H9 (cell line): ENCODE measurements at regions not wholly inside any gene's neighbourhood (a gene's known extent, or its start where the extent isn't known, plus 50 kb on each side); places are given as distances from the start of the nearest gene placed in this dataset.

ENCODE experiments used
- DNase-seq: peaks from one replicate; pipeline ENCODE4 v3.0.0-alpha.2; 2017
- H2AFZ ChIP-seq: one replicate; pipeline ENCODE4 v1.6.1; 2013; ENCODE audit warnings: mild to moderate bottlenecking, low read length, control low read depth, moderate library complexity
- H2AK5ac ChIP-seq: 2 replicates; pipeline ENCODE4 v1.6.1; 2013; ENCODE audit warnings: low read length, control low read depth, mixed read lengths; ENCODE audit not compliant: insufficient read length
- H2BK120ac ChIP-seq: one replicate; pipeline ENCODE4 v1.6.1; 2013; ENCODE audit warnings: low read depth, mild to moderate bottlenecking, low read length, control low read depth, inconsistent platforms; ENCODE audit not compliant: poor library complexity, severe bottlenecking
- H2BK12ac ChIP-seq: 2 replicates; pipeline ENCODE4 v1.6.1; 2013; ENCODE audit warnings: low read length, control low read depth, mixed read lengths, low read depth; ENCODE audit not compliant: insufficient read length
- H2BK15ac ChIP-seq: 2 replicates; pipeline ENCODE4 v1.6.1; 2013; ENCODE audit warnings: low read depth, low read length, control low read depth
- H2BK20ac ChIP-seq: one replicate; pipeline ENCODE4 v1.6.1; 2013; ENCODE audit warnings: low read depth, mild to moderate bottlenecking, low read length, control low read depth, inconsistent platforms; ENCODE audit not compliant: poor library complexity, severe bottlenecking
- H2BK5ac ChIP-seq: 2 replicates; pipeline ENCODE4 v1.6.1; 2013; ENCODE audit warnings: low read length, control low read depth, mixed read lengths; ENCODE audit not compliant: insufficient read length
- H3K14ac ChIP-seq: 2 replicates; pipeline ENCODE4 v1.6.1; 2013; ENCODE audit warnings: low read length, control low read depth; ENCODE audit not compliant: insufficient read depth
- H3K18ac ChIP-seq: 2 replicates; pipeline ENCODE4 v1.6.1; 2013; ENCODE audit warnings: low read depth, mild to moderate bottlenecking, mixed read lengths, low read length, control low read depth; ENCODE audit not compliant: insufficient read length
- H3K23ac ChIP-seq: 2 replicates; pipeline ENCODE4 v1.6.1; 2013; ENCODE audit warnings: low read length, control low read depth, mixed read lengths, low read depth; ENCODE audit not compliant: insufficient read length
- H3K23me2 ChIP-seq: 2 replicates; pipeline ENCODE4 v1.6.1; 2013; ENCODE audit warnings: low read depth, mild to moderate bottlenecking, mixed read lengths, low read length, control low read depth; ENCODE audit not compliant: insufficient read length, poor library complexity, severe bottlenecking
- H3K27ac ChIP-seq: 2 replicates; pipeline ENCODE4 v1.5.1; 2013; ENCODE audit warnings: low read length, control low read depth, mixed read lengths, low read depth; ENCODE audit not compliant: insufficient read length
- H3K27me3 ChIP-seq: 2 replicates; pipeline ENCODE4 v1.6.1; 2013; ENCODE audit warnings: low read length, control low read depth, inconsistent platforms; ENCODE audit not compliant: insufficient read depth
- H3K4ac ChIP-seq: 2 replicates; pipeline ENCODE4 v1.6.1; 2013; ENCODE audit warnings: low read depth, mild to moderate bottlenecking, control low read depth, inconsistent platforms, low read length, moderate library complexity
- H3K4me1 ChIP-seq: 2 replicates; pipeline ENCODE4 v1.6.1; 2013; ENCODE audit warnings: low read length, control low read depth, inconsistent platforms; ENCODE audit not compliant: insufficient read depth
- H3K4me2 ChIP-seq: 2 replicates; pipeline ENCODE4 v1.6.1; 2013; ENCODE audit warnings: low read length, control low read depth, mixed read lengths; ENCODE audit not compliant: insufficient read length, insufficient read depth
- H3K56ac ChIP-seq: 2 replicates; pipeline ENCODE4 v1.6.1; 2013; ENCODE audit warnings: low read depth, mild to moderate bottlenecking, mixed read lengths, low read length, control low read depth; ENCODE audit not compliant: insufficient read length
- H3K79me1 ChIP-seq: 2 replicates; pipeline ENCODE4 v1.6.1; 2013; ENCODE audit warnings: low read depth, mild to moderate bottlenecking, moderate library complexity, low read length, control low read depth, inconsistent platforms; ENCODE audit not compliant: insufficient read depth, poor library complexity, severe bottlenecking
- H3K79me2 ChIP-seq: 2 replicates; pipeline ENCODE4 v1.6.1; 2013; ENCODE audit warnings: low read length, control low read depth, inconsistent platforms; ENCODE audit not compliant: insufficient read depth
- H3K9ac ChIP-seq: 2 replicates; pipeline ENCODE4 v1.6.1; 2013; ENCODE audit warnings: low read length, control low read depth, mixed read lengths; ENCODE audit not compliant: insufficient read length; ENCODE audit errors: extremely low read depth
- H3K9me3 ChIP-seq: one replicate; pipeline ENCODE4 v1.6.1; 2013; ENCODE audit warnings: low read depth, low read length, inconsistent platforms; ENCODE audit not compliant: control insufficient read depth
- H3T11ph ChIP-seq: one replicate; pipeline ENCODE4 v1.6.1; 2013; ENCODE audit warnings: mild to moderate bottlenecking, low read length, control low read depth, inconsistent platforms
- H4K20me1 ChIP-seq: one replicate; pipeline ENCODE4 v1.6.1; 2013; ENCODE audit not compliant: control insufficient read depth, insufficient read length, insufficient read depth
- H4K5ac ChIP-seq: 2 replicates; pipeline ENCODE4 v1.6.1; 2013; ENCODE audit warnings: low read depth, mild to moderate bottlenecking, mixed read lengths, low read length, control low read depth; ENCODE audit not compliant: insufficient read length
- H4K8ac ChIP-seq: replicated peaks from 2 replicates; pipeline ENCODE4 v1.6.1; 2013; ENCODE audit warnings: low read length, control low read depth, mixed read lengths, low read depth; ENCODE audit not compliant: insufficient read length
- H4K91ac ChIP-seq: 2 replicates; pipeline ENCODE4 v1.6.1; 2013; ENCODE audit warnings: low read depth, mild to moderate bottlenecking, moderate library complexity, mixed read lengths, low read length, control low read depth; ENCODE audit not compliant: insufficient read length
- H3K27ac Mint-ChIP-seq, 3 experiments: 2 replicates in 2 of 3; 3 replicates in 1 of 3; pipeline ENCODE4 v1.8.0; 2020 to 2021; ENCODE audit warnings: mixed read lengths in 3 of 3, mild to moderate bottlenecking in 1 of 3, moderate library complexity in 1 of 3
- H3K27me3 Mint-ChIP-seq: 2 replicates; pipeline ENCODE4 v1.8.0; 2021; ENCODE audit warnings: low read depth, mild to moderate bottlenecking, moderate library complexity, mixed read lengths
- H3K36me3 Mint-ChIP-seq, 3 experiments: 2 replicates in 2 of 3; 3 replicates in 1 of 3; pipeline ENCODE4 v1.8.0; 2020 to 2021; ENCODE audit warnings: low read depth in 3 of 3, mixed read lengths in 3 of 3; ENCODE audit not compliant: insufficient read depth in 1 of 3
- H3K4me1 Mint-ChIP-seq, 2 experiments: 2 replicates each; pipeline ENCODE4 v1.8.0; 2020; ENCODE audit warnings: mixed read lengths in 2 of 2
- H3K4me3 Mint-ChIP-seq, 2 experiments: 2 replicates in 1 of 2; 3 replicates in 1 of 2; pipeline ENCODE4 v1.8.0; 2020 to 2021; ENCODE audit warnings: mild to moderate bottlenecking in 2 of 2, mixed read lengths in 2 of 2, moderate library complexity in 1 of 2
- H3K9me3 Mint-ChIP-seq, 2 experiments: 2 replicates in 1 of 2; 3 replicates in 1 of 2; pipeline ENCODE4 v1.8.0; 2020; ENCODE audit warnings: mild to moderate bottlenecking in 2 of 2, mixed read lengths in 2 of 2, moderate library complexity in 1 of 2
- WGBS: extraction: QIAGEN DNeasy Blood & Tissue Kit; methylation state at CpG from one replicate; pipeline ENCODE4 v1.1.7; 2013; ENCODE audit warnings: missing lambda C conversion rate, low lambda C conversion rate, mixed read lengths; ENCODE audit not compliant: insufficient read length; ENCODE audit errors: extremely low coverage; 5-methylcytosine and 5-hydroxymethylcytosine counted together
- TF ChIP-seq, protein P1 (sequence below): fragments of 200-600 bp; sonication (generic); conservative IDR thresholded peaks from 3 replicates; pipeline ENCODE4 v1.8.0; 2021; ENCODE audit warnings: antibody characterized with exemption, mild to moderate bottlenecking

DNA sequence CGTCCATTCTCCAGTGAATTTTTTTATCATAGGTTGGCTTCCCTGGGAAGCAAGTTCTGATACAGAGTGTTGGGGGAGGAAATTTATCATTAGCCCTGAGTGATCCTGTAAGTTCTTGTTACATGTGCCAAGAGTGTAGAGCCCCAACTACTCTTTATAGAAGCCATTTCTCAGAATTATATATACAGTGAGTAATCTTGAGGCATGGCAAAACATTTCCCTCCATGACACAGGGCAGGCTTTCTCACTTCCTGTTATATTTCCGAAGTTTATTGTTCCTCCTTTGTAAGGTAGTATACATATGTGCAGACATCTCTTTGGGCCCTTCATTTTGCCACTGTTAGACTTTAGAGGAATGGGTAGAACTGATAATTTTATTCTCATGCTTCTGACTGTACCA, 484.7 kb upstream of the NRXN1 start:
- no peak overlapping the region for H3K27ac Mint-ChIP-seq
- no peak overlapping the region for H2BK5ac ChIP-seq
- no peaks in the 10 kb centered on the region for H3K9me3 Mint-ChIP-seq
- no peaks in the 10 kb centered on the region for H4K20me1 ChIP-seq
- no peak overlapping the region for H2BK20ac ChIP-seq
- H3K56ac ChIP-seq = no peak overlapping the region
- H3K27me3 ChIP-seq = no peaks in the 10 kb centered on the region
- no peaks in the 10 kb centered on the region for H3K9me3 ChIP-seq
- no peak for DNase-seq
- no peaks in the 10 kb centered on the region for H3K23me2 ChIP-seq
- H4K91ac ChIP-seq = no peak overlapping the region
- TF ChIP-seq, protein P1, sequence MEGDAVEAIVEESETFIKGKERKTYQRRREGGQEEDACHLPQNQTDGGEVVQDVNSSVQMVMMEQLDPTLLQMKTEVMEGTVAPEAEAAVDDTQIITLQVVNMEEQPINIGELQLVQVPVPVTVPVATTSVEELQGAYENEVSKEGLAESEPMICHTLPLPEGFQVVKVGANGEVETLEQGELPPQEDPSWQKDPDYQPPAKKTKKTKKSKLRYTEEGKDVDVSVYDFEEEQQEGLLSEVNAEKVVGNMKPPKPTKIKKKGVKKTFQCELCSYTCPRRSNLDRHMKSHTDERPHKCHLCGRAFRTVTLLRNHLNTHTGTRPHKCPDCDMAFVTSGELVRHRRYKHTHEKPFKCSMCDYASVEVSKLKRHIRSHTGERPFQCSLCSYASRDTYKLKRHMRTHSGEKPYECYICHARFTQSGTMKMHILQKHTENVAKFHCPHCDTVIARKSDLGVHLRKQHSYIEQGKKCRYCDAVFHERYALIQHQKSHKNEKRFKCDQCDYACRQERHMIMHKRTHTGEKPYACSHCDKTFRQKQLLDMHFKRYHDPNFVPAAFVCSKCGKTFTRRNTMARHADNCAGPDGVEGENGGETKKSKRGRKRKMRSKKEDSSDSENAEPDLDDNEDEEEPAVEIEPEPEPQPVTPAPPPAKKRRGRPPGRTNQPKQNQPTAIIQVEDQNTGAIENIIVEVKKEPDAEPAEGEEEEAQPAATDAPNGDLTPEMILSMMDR = no peak
- WGBS = no CpG with 5 or more reads among the region's 2 CpGs
- H3K27me3 Mint-ChIP-seq = no peaks in the 10 kb centered on the region
- H2AFZ ChIP-seq = no peak overlapping the region
- no peak overlapping the region for H4K8ac ChIP-seq
- no peaks in the 10 kb centered on the region for H3K4me1 ChIP-seq
- no peak overlapping the region for H2BK15ac ChIP-seq
- H3K4ac ChIP-seq = no peak overlapping the region
- no peak overlapping the region for H3K23ac ChIP-seq
- no peaks in the 10 kb centered on the region for H3K36me3 Mint-ChIP-seq
- H3K4me3 Mint-ChIP-seq = no peak overlapping the region
- no peak overlapping the region for H3K4me2 ChIP-seq
- no peak overlapping the region for H3K27ac ChIP-seq
- H3K14ac ChIP-seq = no peak overlapping the region
- H3K4me1 Mint-ChIP-seq = no peaks in the 10 kb centered on the region
- H3T11ph ChIP-seq = no peak overlapping the region
- no peak overlapping the region for H2BK12ac ChIP-seq
- no peak overlapping the region for H3K9ac ChIP-seq
- no peak overlapping the region for H2AK5ac ChIP-seq
- H2BK120ac ChIP-seq = no peak overlapping the region
- no peak overlapping the region for H4K5ac ChIP-seq
- H3K79me1 ChIP-seq = no peaks in the 10 kb centered on the region
- no peak overlapping the region for H3K18ac ChIP-seq
- no peaks in the 10 kb centered on the region for H3K79me2 ChIP-seq
